GM10266 (cell line): ENCODE measurements at regions not wholly inside any gene's neighbourhood (a gene's known extent, or its start where the extent isn't known, plus 50 kb on each side); places are given as distances from the start of the nearest gene placed in this dataset.
A peak's percentile ranks its signal among the peaks of the same experiment; 100 is the strongest.

Experiments
- DNase-seq: peaks from one replicate; pipeline ENCODE4 v3.0.0; 2012; ENCODE audit errors: extremely low spot score
- CTCF ChIP-seq: IDR thresholded peaks from 2 replicates; pipeline ENCODE4 v1.5.1; 2012; ENCODE audit warnings: mild to moderate bottlenecking, low read depth; ENCODE audit not compliant: control insufficient read depth, insufficient read depth; ENCODE audit errors: missing control alignments

DNA sequence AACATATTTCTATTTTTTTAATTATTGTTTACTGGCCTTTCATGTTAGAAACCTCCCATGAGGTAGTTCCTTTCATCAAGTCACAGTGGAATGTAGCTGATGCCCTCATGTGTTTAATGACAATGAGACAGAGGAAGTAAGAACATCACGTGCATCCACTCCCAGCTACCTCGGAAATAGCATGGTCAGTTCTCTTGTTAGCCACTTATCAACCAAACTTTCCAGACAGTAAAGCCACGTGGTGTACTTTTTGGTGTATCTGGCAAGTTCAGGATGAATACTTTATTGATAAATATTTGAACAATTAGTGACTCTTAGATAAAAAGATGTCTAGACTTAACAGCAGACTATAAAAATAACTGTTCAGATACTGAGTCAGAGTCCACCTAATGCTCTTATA is 781.7 kb downstream of the MECOM start:
- DNase-seq, result no peak
- TF ChIP-seq CTCF, result no peak

- TF ChIP-seq CTCF, result no peak
- DNase-seq, result no peak
These were observed 782.9 kb upstream of the GOLIM4 start for GRCh38 chr3:168878655-168879054.

- no peak for TF ChIP-seq CTCF
- no peak for DNase-seq
These were observed 782.2 kb upstream of the GOLIM4 start for GRCh38 chr3:168877899-168878298.

GRCh38 chr3:168876346-168877035 is 780.8 kb upstream of the GOLIM4 start:
- TF ChIP-seq CTCF, result no peak

DNA sequence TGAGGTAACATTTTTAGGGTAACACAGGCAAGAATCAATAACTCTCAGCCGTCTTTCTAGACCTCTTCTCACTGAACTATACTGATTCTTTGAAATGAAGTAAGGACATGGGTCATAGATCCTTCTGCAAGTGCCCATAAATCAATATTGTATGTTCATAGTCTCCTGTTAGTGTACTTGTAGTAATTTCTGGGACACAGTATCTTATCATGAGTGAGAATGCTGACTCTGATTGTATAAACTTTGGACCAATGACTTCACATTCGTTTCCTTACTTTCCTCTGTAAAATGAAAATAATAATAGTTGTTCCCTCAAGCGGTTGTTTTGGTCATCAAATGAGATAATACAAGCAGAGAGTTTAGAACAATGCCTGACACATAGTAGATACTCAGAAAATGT is 777.1 kb upstream of the GOLIM4 start:
- no peak for DNase-seq
- TF ChIP-seq CTCF, result no peak

More at GRCh38 chr3:168876346-168877035, 780.8 kb upstream of the GOLIM4 start:
- DNase-seq, result no peak

GRCh38 chr3:168870892-168871291 is 775.2 kb upstream of the GOLIM4 start:
- no peak for TF ChIP-seq CTCF
- DNase-seq, result no peak

DNA sequence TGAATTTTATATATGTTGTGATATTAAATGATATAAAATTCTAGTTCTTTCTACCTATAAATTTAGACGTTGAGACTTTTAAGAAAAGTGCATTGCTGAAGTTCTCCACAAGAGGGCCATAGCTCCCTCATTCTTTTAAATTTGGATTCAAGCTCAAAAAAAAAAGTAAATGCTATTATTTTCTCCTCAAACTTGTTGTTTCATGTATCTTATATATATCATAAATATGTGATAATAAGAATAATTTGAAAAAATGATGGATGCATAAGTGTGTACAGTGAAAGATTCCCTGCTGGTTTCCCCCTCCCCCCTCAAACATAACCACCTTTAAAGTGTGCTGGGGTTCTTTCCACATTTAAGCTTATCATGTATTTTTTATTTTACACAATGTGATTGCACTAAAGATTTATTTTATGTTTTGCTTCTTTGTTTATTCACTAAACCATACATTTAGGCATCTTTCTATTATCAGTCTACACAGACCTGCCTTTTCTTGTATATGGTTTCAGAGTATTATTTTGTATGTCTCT is 769.4 kb upstream of the GOLIM4 start:
- TF ChIP-seq CTCF, result peak; percentile 55
- DNase-seq, result peak; percentile 12
